Fibroblast of villous mesenchyme (primary cell): ENCODE measurements at regions not wholly inside any gene's neighbourhood (a gene's known extent, or its start where the extent isn't known, plus 50 kb on each side); places are given as distances from the start of the nearest gene placed in this dataset.
"Not testable (repeated sequence)": the region's sequence is repeated elsewhere in the genome, so short reads cannot be mapped to it uniquely, and the experiment has no call there.

ENCODE experiments used
- DNase-seq: peaks from one replicate; pipeline ENCODE4 v3.0.0-alpha.2; 2010; ENCODE audit warnings: low read depth
- H3K4me3 ChIP-seq: 2 replicates; pipeline ENCODE4 v1.5.1; 2011; ENCODE audit warnings: low read depth, mild to moderate bottlenecking, low read length
- TF ChIP-seq, protein P1 (sequence below): IDR thresholded peaks from 2 replicates; pipeline ENCODE4 v1.5.1; 2012; ENCODE audit warnings: low read depth, mild to moderate bottlenecking, low read length; ENCODE audit not compliant: insufficient read depth

GRCh38 chr2:8441986-8442385 is 239.9 kb upstream of the ID2 start:
- DNase-seq, result no peak
- TF ChIP-seq, protein P1, sequence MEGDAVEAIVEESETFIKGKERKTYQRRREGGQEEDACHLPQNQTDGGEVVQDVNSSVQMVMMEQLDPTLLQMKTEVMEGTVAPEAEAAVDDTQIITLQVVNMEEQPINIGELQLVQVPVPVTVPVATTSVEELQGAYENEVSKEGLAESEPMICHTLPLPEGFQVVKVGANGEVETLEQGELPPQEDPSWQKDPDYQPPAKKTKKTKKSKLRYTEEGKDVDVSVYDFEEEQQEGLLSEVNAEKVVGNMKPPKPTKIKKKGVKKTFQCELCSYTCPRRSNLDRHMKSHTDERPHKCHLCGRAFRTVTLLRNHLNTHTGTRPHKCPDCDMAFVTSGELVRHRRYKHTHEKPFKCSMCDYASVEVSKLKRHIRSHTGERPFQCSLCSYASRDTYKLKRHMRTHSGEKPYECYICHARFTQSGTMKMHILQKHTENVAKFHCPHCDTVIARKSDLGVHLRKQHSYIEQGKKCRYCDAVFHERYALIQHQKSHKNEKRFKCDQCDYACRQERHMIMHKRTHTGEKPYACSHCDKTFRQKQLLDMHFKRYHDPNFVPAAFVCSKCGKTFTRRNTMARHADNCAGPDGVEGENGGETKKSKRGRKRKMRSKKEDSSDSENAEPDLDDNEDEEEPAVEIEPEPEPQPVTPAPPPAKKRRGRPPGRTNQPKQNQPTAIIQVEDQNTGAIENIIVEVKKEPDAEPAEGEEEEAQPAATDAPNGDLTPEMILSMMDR, result no peak
- no peak overlapping the region for H3K4me3 ChIP-seq

DNA sequence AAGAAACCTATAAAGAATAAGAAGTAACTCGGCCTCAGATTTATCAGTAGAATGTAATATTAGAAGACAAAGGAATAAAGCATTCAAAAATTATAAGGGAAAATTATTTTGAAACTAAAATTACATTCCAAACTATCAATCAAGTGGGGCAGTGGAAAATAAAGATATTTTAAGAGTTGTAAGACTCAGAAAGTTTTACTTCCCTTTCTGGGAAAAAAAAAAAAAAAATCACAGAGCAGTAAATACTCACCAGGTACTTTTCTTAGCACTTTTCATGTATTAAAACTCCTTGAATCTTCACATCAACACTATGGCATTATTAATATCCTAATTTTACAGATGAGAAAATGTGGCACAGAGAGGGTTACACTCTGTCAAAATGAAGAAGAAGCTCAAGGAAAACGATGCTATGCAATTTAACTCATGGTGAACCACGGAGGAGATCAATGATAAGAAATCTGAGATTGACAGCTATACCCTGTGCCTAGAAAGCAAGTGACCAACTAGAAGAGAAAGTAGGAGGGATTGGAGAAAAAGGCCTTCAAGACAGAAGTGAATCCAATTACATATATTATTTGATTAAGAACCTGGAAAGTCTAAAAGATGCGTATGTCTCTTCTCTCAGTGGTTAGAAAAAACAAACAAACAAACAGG is 238.9 kb upstream of the ID2 start:
- no peak for DNase-seq
- TF ChIP-seq, protein P1, result no peak
- no peak overlapping the region for H3K4me3 ChIP-seq

DNA sequence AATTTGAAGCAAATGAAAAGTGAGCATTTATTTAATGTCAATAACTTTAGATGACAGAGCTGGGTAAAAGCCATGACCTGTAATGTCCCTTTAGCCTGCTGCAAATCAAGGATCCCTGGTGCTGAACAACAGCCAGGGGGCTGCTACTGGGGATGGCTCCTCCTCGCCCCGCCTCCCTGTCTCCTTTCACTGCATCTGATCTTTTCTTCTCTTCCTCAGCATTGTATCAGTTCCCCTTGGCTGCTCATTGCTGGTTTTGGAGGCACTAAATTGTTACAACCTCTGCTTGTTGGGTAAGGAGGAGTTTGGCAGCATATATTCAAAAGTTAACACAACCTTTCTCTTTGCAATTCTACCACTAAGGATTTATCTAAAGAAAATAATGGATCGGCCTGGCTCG is 236.3 kb upstream of the ID2 start:
- TF ChIP-seq, protein P1, result no peak
- no peak for DNase-seq
- no peak overlapping the region for H3K4me3 ChIP-seq

DNA sequence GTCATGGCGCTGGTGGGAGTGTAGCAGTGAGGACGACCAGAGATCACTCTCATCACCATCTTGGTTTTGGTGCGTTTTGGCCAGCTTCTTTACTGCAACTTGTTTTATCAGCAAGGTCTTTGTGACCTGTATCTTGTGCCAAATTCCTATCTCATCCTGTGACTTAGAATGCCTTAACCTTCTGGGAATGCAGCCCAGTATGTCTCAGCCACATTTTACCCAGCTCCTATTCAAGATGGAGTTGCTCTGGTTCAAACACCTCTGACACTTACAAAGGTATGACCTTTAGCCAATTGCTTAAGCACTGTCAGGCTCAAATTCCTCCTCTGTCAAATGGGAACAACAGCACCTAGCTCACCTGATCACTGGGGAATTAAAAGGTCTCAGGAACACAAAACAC is 235.1 kb upstream of the ID2 start:
- not testable (repeated sequence) for H3K4me3 ChIP-seq, DNase-seq

GRCh38 chr2:8447610-8448221 is 234.1 kb upstream of the ID2 start:
- DNase-seq, result no peak
- TF ChIP-seq, protein P1, result no peak
- no peak overlapping the region for H3K4me3 ChIP-seq

DNA sequence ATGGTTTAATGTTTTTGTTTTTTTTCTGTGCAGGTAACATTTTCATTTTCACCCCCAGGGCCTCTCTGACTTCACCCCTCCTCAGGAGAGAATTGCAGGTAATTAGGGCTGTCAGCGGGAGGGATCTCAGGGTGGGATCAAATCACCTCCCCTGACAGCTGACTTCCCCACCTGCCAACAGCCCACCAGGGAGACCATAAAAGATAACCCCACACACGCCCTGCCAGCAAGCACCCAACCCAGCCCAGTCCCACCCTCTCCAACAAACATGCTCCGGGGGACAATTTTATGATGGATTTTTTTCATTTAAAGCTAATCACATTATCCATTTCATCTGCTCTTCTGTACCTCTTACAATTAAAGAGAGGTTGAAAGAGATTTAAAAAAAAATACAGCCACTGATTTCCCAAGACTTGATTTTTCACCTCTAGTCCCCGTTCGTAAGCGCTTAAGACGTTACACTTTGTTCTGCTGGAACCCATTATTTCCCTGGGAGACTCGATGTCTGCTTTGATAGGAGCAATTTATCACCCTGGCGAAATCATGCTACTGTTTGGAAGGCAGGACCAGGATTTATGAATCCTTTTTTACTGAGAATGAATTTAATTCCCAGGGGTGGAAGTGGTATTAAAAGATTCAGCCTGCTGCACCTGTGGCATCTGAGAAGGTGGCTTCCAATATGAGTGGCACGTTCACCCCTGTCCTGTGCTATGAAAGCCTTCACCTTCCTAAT is 232.9 kb upstream of the ID2 start:
- TF ChIP-seq, protein P1, result no peak
- H3K4me3 ChIP-seq, result no peak overlapping the region
- no peak for DNase-seq

GRCh38 chr2:8451273-8451672 is 230.6 kb upstream of the ID2 start:
- no peak overlapping the region for H3K4me3 ChIP-seq
- no peak for DNase-seq

More at GRCh38 chr2:8451273-8451672, 230.6 kb upstream of the ID2 start:
- TF ChIP-seq, protein P1, result no peak
